Activated CD8-positive, alpha-beta memory T cell treated with anti-CD3 and anti-CD28 coated beads, Interleukin-2, amount 10 ng/mL, durations not matched to agents 7 days and 5 days (primary cell): ENCODE measurements at regions not wholly inside any gene's neighbourhood (a gene's known extent, or its start where the extent isn't known, plus 50 kb on each side); places are given as distances from the start of the nearest gene placed in this dataset.
"Not testable (repeated sequence)": the region's sequence is repeated elsewhere in the genome, so short reads cannot be mapped to it uniquely, and the experiment has no call there.

Experiments
- ATAC-seq: fragments of 150-1000 bp; cut with Tn5 transposase; one replicate; pipeline ENCODE4 v1.10.0; 2021; ENCODE audit warnings: moderate library complexity
- CTCF ChIA-PET: fragments of 350-600 bp; sonication (Branson Sonifier 250); formaldehyde crosslinking; loops from one replicate; lab custom pipeline; 2021; ENCODE audit warnings: antibody characterized with exemption; lab: Charles Lee
- DNase-seq: peaks from one replicate; pipeline ENCODE4 v3.0.0-alpha.2; 2020
- H3K27ac Mint-ChIP-seq: one replicate; pipeline ENCODE4 v1.8.0; 2021; ENCODE audit warnings: mild to moderate bottlenecking, mixed read lengths
- H3K27me3 Mint-ChIP-seq: one replicate; pipeline ENCODE4 v1.8.0; 2021; ENCODE audit warnings: mixed read lengths
- H3K36me3 Mint-ChIP-seq: one replicate; pipeline ENCODE4 v1.8.0; 2021; ENCODE audit warnings: mild to moderate bottlenecking, mixed read lengths
- H3K4me1 Mint-ChIP-seq: one replicate; pipeline ENCODE4 v1.8.0; 2021; ENCODE audit warnings: mixed read lengths
- H3K4me3 Mint-ChIP-seq: one replicate; pipeline ENCODE4 v1.8.0; 2021; ENCODE audit warnings: mild to moderate bottlenecking, moderate library complexity, mixed read lengths
- H3K9me3 Mint-ChIP-seq: one replicate; pipeline ENCODE4 v1.8.0; 2022; ENCODE audit warnings: low read depth, mixed read lengths

GRCh38 chr10:131820626-131821025 lies 80.2 kb upstream of the PPP2R2D start:
- H3K27ac Mint-ChIP-seq = no peak overlapping the region
- DNase-seq (peak; percentile 18), ATAC-seq (no peak)
- H3K9me3 Mint-ChIP-seq = no peaks in the 10 kb centered on the region
- no peaks in the 10 kb centered on the region for H3K36me3 Mint-ChIP-seq
- no peak overlapping the region for H3K4me3 Mint-ChIP-seq
- CTCF ChIA-PET = no interaction called here
- H3K27me3 Mint-ChIP-seq = no peaks in the 10 kb centered on the region
- no peaks in the 10 kb centered on the region for H3K4me1 Mint-ChIP-seq

- H3K36me3 Mint-ChIP-seq = no peaks in the 10 kb centered on the region
- H3K27me3 Mint-ChIP-seq = no peaks in the 10 kb centered on the region
- ATAC-seq (no peak), DNase-seq (peak; percentile 11)
- H3K4me3 Mint-ChIP-seq = no peak overlapping the region
- H3K9me3 Mint-ChIP-seq = no peaks in the 10 kb centered on the region
- no peak overlapping the region for H3K27ac Mint-ChIP-seq
- no peaks in the 10 kb centered on the region for H3K4me1 Mint-ChIP-seq
- CTCF ChIA-PET = no interaction called here
Measured at GRCh38 chr10:131821378-131822012, 79.3 kb upstream of the PPP2R2D start.

DNA sequence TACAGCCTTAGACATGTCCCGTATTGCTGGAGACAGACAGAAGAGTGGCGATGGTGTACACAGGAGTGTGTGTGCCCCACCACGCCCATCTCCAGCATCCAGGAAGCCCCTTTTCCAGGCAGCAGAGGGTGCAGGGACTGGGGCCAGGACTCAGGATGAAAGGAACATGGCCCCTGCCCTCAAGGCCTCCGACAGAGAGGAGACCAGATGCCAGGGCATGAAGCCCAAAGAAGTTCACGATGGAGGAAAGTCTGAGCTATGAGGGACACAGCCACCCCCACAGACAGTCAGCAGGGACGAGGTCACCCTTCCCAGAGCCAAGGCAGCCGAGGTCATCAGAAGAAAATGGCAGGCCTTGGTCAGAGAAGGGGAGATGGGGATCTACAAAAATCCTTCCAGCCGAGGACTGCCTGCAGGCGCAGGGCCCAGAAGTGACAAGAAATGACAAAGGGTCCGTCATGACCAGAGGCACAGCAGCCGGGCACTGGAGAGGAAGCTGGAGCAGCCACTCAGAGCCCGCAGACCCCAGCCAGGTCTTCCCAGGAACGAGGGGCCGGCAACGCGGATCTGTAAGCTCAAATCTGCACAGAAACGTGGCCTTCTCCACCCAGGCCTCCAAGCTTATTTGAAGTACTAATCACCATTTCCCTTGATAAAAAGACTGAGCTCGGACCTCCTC lies 78.7 kb upstream of the PPP2R2D start:
- H3K27ac Mint-ChIP-seq = no peak overlapping the region
- DNase-seq (no peak), ATAC-seq (no peak)
- no peak overlapping the region for H3K4me3 Mint-ChIP-seq
- H3K36me3 Mint-ChIP-seq = no peaks in the 10 kb centered on the region
- H3K27me3 Mint-ChIP-seq = no peaks in the 10 kb centered on the region
- CTCF ChIA-PET = no interaction called here
- H3K9me3 Mint-ChIP-seq = no peaks in the 10 kb centered on the region
- H3K4me1 Mint-ChIP-seq = no peaks in the 10 kb centered on the region

DNA sequence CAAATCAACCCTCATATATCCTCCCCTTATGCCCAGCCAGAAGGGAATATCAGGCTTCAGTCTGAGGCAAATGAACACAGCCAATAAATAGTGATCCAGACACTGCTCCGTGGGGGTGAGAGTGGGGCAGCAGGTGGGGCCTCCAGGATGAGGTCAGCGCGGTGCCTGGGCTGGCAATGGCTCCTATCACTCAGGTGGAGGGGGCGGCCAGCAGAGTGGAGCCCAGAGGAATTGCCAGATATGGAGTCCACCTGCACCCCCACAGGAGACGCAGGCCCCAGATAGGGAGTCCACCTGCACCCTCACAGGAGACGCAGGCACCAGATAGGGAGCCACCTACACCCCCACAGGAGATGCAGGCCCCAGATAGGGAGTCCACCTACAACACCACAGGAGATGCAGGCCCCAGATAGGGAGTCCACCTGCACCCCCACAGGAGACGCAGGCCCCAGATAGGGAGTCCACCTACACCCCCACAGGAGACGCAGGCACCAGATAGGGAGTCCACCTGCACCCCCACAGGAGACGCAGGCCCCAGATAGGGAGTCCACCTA lies 78.0 kb upstream of the PPP2R2D start:
- ATAC-seq (no peak), DNase-seq (no peak)
- Mint-ChIP-seq H3K27me3 (no peaks in the 10 kb centered on the region), H3K27ac (no peak overlapping the region), H3K9me3 (no peaks in the 10 kb centered on the region), H3K36me3 (no peaks in the 10 kb centered on the region), H3K4me1 (no peaks in the 10 kb centered on the region), H3K4me3 (no peak overlapping the region)
- CTCF ChIA-PET = no interaction called here

DNA sequence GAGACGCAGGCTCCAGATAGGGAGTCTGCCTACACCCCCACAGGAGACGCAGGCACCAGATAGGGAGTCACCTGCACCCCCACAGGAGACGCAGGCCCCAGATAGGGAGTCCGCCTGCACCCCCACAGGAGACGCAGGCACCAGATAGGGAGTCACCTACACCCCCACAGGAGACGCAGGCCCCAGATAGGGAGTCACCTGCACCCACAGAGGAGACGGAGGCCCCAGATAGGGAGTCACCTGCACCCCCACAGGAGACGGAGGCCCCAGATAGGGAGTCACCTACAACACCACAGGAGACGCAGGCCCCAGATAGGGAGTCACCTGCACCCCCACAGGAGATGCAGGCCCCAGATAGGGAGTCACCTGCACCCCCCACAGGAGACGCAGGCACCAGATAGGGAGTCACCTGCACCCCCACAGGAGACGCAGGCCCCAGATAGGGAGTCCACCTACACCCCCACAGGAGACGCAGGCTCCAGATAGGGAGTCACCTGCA lies 77.2 kb upstream of the PPP2R2D start:
- H3K27ac Mint-ChIP-seq, H3K4me3 Mint-ChIP-seq, H3K9me3 Mint-ChIP-seq, CTCF ChIA-PET, ATAC-seq, DNase-seq, H3K36me3 Mint-ChIP-seq, H3K27me3 Mint-ChIP-seq, H3K4me1 Mint-ChIP-seq: not testable (repeated sequence)

DNA sequence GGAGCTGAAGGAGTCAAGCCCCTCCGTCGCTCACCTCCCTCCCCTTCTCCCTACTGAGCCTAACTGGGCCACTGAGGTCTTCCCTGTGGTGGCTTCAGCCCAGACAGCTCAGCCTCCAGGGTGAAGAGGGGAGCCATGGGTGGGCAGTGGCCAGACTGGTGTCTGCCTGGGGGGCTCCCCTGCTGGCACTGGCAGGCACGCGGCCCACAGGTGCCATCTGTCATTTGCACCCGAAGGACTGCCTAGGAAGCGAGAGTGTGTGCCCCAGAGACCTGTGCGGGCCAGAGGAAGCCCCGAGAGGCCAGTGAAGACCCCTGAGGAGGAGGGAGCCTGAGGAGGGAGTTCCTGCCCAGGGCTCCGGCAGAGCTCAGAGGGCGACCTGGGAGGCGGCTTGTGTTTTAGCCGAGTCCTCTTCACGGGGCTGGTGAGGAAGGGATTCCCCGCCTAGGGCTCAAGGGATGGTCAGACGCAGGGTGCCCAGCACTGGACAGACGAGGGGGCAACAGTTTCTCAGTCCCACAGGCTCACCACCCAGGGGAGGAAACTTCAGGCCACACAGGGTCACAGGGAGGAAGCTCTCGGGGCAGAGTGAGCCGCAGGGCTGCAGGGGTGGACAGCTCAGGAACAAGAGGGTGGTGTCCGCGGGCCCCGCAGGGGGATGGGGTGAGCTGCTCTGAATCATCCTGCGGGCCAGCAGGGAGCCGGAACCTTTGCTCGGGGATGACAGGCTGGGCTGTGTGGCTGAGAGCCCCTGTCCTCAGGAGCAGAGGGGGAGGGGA lies 76.2 kb upstream of the PPP2R2D start:
- no peak for DNase-seq
- Mint-ChIP-seq H3K4me3 (no peak overlapping the region), H3K27ac (no peak overlapping the region), H3K4me1 (no peaks in the 10 kb centered on the region), H3K9me3 (no peaks in the 10 kb centered on the region), H3K27me3 (no peaks in the 10 kb centered on the region), H3K36me3 (no peaks in the 10 kb centered on the region)
- CTCF ChIA-PET = no interaction called here
- ATAC-seq = no peak

DNA sequence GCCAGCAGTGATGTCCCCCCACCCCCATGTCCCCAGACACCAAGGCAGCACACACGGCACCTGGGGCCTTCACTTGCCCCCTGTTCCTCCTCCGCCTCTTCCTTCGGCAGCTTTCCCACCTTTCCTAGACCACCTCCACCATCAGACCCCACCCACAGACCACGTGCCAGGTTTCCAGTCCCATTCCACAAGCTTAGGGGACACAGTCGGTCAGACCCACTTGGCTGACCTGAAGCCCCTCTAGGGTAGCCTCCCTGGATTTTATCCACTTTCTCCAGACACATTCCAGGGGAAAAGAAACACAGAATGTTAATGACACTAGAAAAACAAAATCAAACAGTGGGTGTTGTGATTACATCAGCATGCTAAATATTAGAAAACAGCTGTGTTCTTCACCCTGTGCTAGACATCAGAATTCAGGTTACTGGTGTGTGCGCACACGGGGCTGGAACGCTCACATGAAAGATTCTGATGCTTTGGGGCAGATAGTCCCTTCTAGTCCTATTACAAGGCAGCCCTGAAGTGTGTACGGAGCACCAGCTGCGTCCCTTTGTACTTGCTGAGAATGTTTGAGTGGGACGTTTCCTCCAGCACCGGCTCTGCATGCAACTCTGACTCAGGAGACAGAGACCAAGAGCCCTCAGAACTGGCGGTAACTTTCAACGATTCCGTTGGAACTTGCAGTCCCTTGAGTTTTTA lies 75.5 kb upstream of the PPP2R2D start:
- no peak overlapping the region for H3K4me3 Mint-ChIP-seq
- H3K36me3 Mint-ChIP-seq = no peaks in the 10 kb centered on the region
- DNase-seq (no peak), ATAC-seq (no peak)
- no peaks in the 10 kb centered on the region for H3K27me3 Mint-ChIP-seq
- CTCF ChIA-PET = no interaction called here
- no peaks in the 10 kb centered on the region for H3K4me1 Mint-ChIP-seq
- no peaks in the 10 kb centered on the region for H3K9me3 Mint-ChIP-seq
- H3K27ac Mint-ChIP-seq = no peak overlapping the region

GRCh38 chr10:131825960-131826650 lies 74.7 kb upstream of the PPP2R2D start:
- Mint-ChIP-seq H3K27ac (no peak overlapping the region), H3K4me3 (no peak overlapping the region), H3K36me3 (no peaks in the 10 kb centered on the region), H3K9me3 (no peaks in the 10 kb centered on the region), H3K27me3 (no peaks in the 10 kb centered on the region), H3K4me1 (no peaks in the 10 kb centered on the region)
- CTCF ChIA-PET = no interaction called here
- no peak for DNase-seq
- ATAC-seq = no peak

GRCh38 chr10:131829156-131829930 lies 71.5 kb upstream of the PPP2R2D start:
- no peak overlapping the region for H3K27ac Mint-ChIP-seq
- CTCF ChIA-PET = no interaction called here
- H3K27me3 Mint-ChIP-seq = no peaks in the 10 kb centered on the region
- no peak overlapping the region for H3K4me3 Mint-ChIP-seq
- no peak for DNase-seq
- no peaks in the 10 kb centered on the region for H3K4me1 Mint-ChIP-seq
- no peaks in the 10 kb centered on the region for H3K36me3 Mint-ChIP-seq
- no peaks in the 10 kb centered on the region for H3K9me3 Mint-ChIP-seq
- no peak for ATAC-seq

- no peak for ATAC-seq
- DNase-seq = no peak
- H3K27ac Mint-ChIP-seq = no peak overlapping the region
- no peak overlapping the region for H3K4me3 Mint-ChIP-seq
- H3K36me3 Mint-ChIP-seq = no peaks in the 10 kb centered on the region
- no peaks in the 10 kb centered on the region for H3K9me3 Mint-ChIP-seq
- H3K27me3 Mint-ChIP-seq = no peaks in the 10 kb centered on the region
- CTCF ChIA-PET = no interaction called here
- no peaks in the 10 kb centered on the region for H3K4me1 Mint-ChIP-seq
Measured at GRCh38 chr10:131830446-131831130, 70.2 kb upstream of the PPP2R2D start.

DNA sequence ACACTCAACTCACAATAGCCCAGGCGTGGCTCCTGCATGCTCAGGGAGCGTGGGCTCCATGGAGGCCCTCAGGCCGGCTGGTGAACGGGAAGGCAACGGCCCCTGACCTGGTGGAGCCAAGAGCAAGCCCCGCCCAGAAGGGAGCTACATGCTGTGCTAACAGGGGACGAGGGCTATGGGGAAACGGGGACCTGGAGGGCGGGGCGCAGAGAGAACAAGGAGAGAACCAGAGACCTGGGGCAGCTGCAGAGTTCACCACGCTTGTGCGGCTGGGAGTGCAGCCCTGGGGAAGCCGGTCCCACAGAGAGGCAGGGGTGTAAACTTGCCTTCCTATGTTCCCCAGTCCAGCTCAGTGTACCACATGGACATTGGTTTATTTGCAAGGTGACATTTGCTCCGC lies 69.2 kb upstream of the PPP2R2D start:
- no peaks in the 10 kb centered on the region for H3K4me1 Mint-ChIP-seq
- ATAC-seq = no peak
- no peak overlapping the region for H3K27ac Mint-ChIP-seq
- no peak overlapping the region for H3K4me3 Mint-ChIP-seq
- CTCF ChIA-PET = no interaction called here
- H3K27me3 Mint-ChIP-seq = no peaks in the 10 kb centered on the region
- H3K9me3 Mint-ChIP-seq = no peaks in the 10 kb centered on the region
- DNase-seq = no peak
- H3K36me3 Mint-ChIP-seq = no peaks in the 10 kb centered on the region
